Neural cell (in vitro differentiated cells): ENCODE measurements at regions not wholly inside any gene's neighbourhood (a gene's known extent, or its start where the extent isn't known, plus 50 kb on each side); places are given as distances from the start of the nearest gene placed in this dataset.

Source experiments
- H2AFZ ChIP-seq: fragments of 200-600, 300-800 bp; sonication (generic), shearing (Covaris generic); 2 replicates; pipeline ENCODE4 v1.6.0; 2014; ENCODE audit warnings: low read depth, mild to moderate bottlenecking, antibody characterized with exemption, low read length, moderate library complexity
- H3F3A ChIP-seq: fragments of 200-600 bp; shearing (Covaris generic); 2 replicates; pipeline ENCODE4 v1.6.1; 2016; ENCODE audit warnings: mild to moderate bottlenecking, moderate library complexity, mixed read lengths, antibody characterized with exemption, low read length; ENCODE audit not compliant: insufficient read depth, poor library complexity, severe bottlenecking
- H3K27ac ChIP-seq: fragments of 200-600, 300-800 bp; sonication (generic), shearing (Covaris generic); 2 replicates; pipeline ENCODE4 v1.5.1; 2014; ENCODE audit warnings: mild to moderate bottlenecking, low read length, moderate library complexity
- H3K27me3 ChIP-seq: fragments of 300-800, 200-600 bp; sonication (generic), shearing (Covaris generic); 2 replicates; pipeline ENCODE4 v1.6.0; 2014; ENCODE audit warnings: mild to moderate bottlenecking, low read depth, low read length, moderate library complexity; ENCODE audit not compliant: insufficient read depth
- H3K36me3 ChIP-seq: fragments of 300-800, 200-600 bp; sonication (generic), shearing (Covaris generic); 2 replicates; pipeline ENCODE4 v1.5.1; 2014; ENCODE audit warnings: mild to moderate bottlenecking, antibody characterized with exemption, low read length, moderate library complexity; ENCODE audit not compliant: insufficient read depth
- H3K4me2 ChIP-seq: fragments of 300-800, 200-600 bp; sonication (generic), shearing (Covaris generic); 2 replicates; pipeline ENCODE4 v1.6.0; 2014; ENCODE audit warnings: mild to moderate bottlenecking, low read length
- H3K4me3 ChIP-seq: fragments of 300-800, 200-600 bp; sonication (generic), shearing (Covaris generic); 2 replicates; pipeline ENCODE4 v1.5.1; 2014; ENCODE audit warnings: mild to moderate bottlenecking, low read length, moderate library complexity
- H3K79me2 ChIP-seq: fragments of 200-600 bp; shearing (Covaris generic); replicated peaks from 2 replicates; pipeline ENCODE4 v1.6.0; 2014; ENCODE audit warnings: mild to moderate bottlenecking, low read length, moderate library complexity; ENCODE audit not compliant: insufficient read depth
- H3K9ac ChIP-seq: fragments of 300-800, 200-600 bp; sonication (generic), shearing (Covaris generic); 2 replicates; pipeline ENCODE4 v1.6.1; 2016; ENCODE audit warnings: mild to moderate bottlenecking, low read length, mixed read lengths
- H3K9me2 ChIP-seq: fragments of 200-600 bp; shearing (Covaris generic); 2 replicates; pipeline ENCODE4 v1.6.1; 2016; ENCODE audit warnings: mild to moderate bottlenecking, low read length, mixed read lengths; ENCODE audit not compliant: insufficient read depth
- H3K9me3 ChIP-seq: fragments of 200-600, 300-800 bp; sonication (generic), shearing (Covaris generic); 2 replicates; pipeline ENCODE4 v1.6.1; 2016; ENCODE audit warnings: mild to moderate bottlenecking, mixed run types, low read length, moderate library complexity, mixed read lengths
- H4K20me1 ChIP-seq: fragments of 200-600 bp; shearing (Covaris generic); 2 replicates; pipeline ENCODE4 v1.6.1; 2016; ENCODE audit warnings: mild to moderate bottlenecking, mixed run types; ENCODE audit not compliant: insufficient read depth
- CTCF ChIP-seq: fragments of 450-650 bp; IDR thresholded peaks from 2 replicates; pipeline ENCODE4 v1.5.1; 2014; ENCODE audit warnings: antibody characterized with exemption, mild to moderate bottlenecking, moderate library complexity; ENCODE audit not compliant: poor library complexity, severe bottlenecking
- EP300 ChIP-seq: fragments of 450-650 bp; conservative IDR thresholded peaks from 2 replicates; pipeline ENCODE4 v1.6.1; 2014; ENCODE audit warnings: antibody characterized with exemption, mild to moderate bottlenecking, moderate library complexity; ENCODE audit not compliant: poor library complexity, severe bottlenecking
- EZH2 ChIP-seq: fragments of 200-600, 300-800 bp; shearing (Covaris generic), sonication (generic); IDR thresholded peaks from 2 replicates; pipeline ENCODE4 v1.6.1; 2014; ENCODE audit warnings: antibody characterized with exemption, low read length, borderline replicate concordance, mild to moderate bottlenecking; ENCODE audit not compliant: insufficient read depth, poor library complexity, severe bottlenecking
- MXI1 ChIP-seq: fragments of 450-650 bp; conservative IDR thresholded peaks from 2 replicates; pipeline ENCODE4 v1.6.1; 2014; ENCODE audit warnings: antibody characterized with exemption, mild to moderate bottlenecking; ENCODE audit not compliant: poor library complexity, severe bottlenecking
- POLR2AphosphoS5 ChIP-seq: IDR thresholded peaks from 2 replicates; pipeline ENCODE4 v1.6.1; 2012
- RAD21 ChIP-seq: fragments of 450-650 bp; conservative IDR thresholded peaks from 2 replicates; pipeline ENCODE4 v1.6.1; 2014; ENCODE audit warnings: antibody characterized with exemption, mild to moderate bottlenecking, moderate library complexity
- REST ChIP-seq: IDR thresholded peaks from 2 replicates; pipeline ENCODE4 v1.6.1; 2012; ENCODE audit warnings: borderline replicate concordance
- SMC3 ChIP-seq: fragments of 450-650 bp; conservative IDR thresholded peaks from 2 replicates; pipeline ENCODE4 v1.6.1; 2014; ENCODE audit warnings: antibody characterized with exemption, mild to moderate bottlenecking, moderate library complexity; ENCODE audit not compliant: poor library complexity
- TAF1 ChIP-seq: IDR thresholded peaks from 2 replicates; pipeline ENCODE4 v1.6.1; 2012; ENCODE audit warnings: low read depth

GRCh38 chr16:9495824-9496223 lies 404.4 kb downstream of the HAPSTR1 start:
- Histone ChIP-seq H3K9ac (no peak overlapping the region), H3K27ac (no peak overlapping the region), H3K27me3 (no peaks in the 10 kb centered on the region), H3K4me3 (no peak overlapping the region), H3K36me3 (no peaks in the 10 kb centered on the region), H3K9me3 (no peaks in the 10 kb centered on the region), H4K20me1 (no peaks in the 10 kb centered on the region), H3F3A (no peaks in the 10 kb centered on the region), H3K79me2 (no peaks in the 10 kb centered on the region), H2AFZ (no peak overlapping the region), H3K9me2 (no peaks in the 10 kb centered on the region), H3K4me2 (no peak overlapping the region)
- TF ChIP-seq CTCF: no peak
- no peak for TF ChIP-seq RAD21
- no peak for TF ChIP-seq SMC3
- no peak for TF ChIP-seq EP300
- no peak for TF ChIP-seq EZH2
- TF ChIP-seq REST: no peak
- TF ChIP-seq POLR2AphosphoS5: no peak
- no peak for TF ChIP-seq MXI1
- TF ChIP-seq TAF1: no peak

DNA sequence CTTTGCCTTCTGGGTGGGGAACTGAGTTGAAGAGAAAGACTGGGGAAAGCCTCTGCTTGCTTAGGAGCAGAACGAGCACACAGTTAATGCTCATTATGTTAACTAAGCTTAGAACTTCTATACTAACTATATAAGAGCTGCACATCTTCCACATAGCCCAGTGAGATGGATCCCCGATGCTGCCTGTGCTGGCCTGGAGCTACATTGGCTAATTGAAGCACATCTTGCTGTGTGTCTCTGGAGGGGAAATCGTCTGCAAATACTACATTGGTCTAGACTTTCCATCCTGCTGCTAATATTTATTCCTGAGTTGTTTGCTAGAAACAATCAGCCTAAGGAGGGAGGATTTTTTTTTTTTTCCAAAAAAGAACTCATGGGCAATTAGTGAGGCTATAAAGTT lies 406.3 kb downstream of the HAPSTR1 start:
- Histone ChIP-seq H3K9ac (no peak overlapping the region), H3K27ac (no peak overlapping the region), H3K79me2 (no peaks in the 10 kb centered on the region), H3K36me3 (no peaks in the 10 kb centered on the region), H3K4me2 (no peak overlapping the region), H3K4me3 (no peak overlapping the region), H3K27me3 (no peaks in the 10 kb centered on the region), H3K9me3 (no peaks in the 10 kb centered on the region), H3K9me2 (no peaks in the 10 kb centered on the region), H2AFZ (no peak overlapping the region), H4K20me1 (no peaks in the 10 kb centered on the region), H3F3A (no peaks in the 10 kb centered on the region)
- TF ChIP-seq REST (no peak), CTCF (no peak), SMC3 (no peak), POLR2AphosphoS5 (no peak), EZH2 (no peak), TAF1 (no peak), MXI1 (no peak), RAD21 (no peak)
